ENCODE measurements at regions not wholly inside any gene's neighbourhood (a gene's known extent, or its start where the extent isn't known, plus 50 kb on each side); places are given as distances from the start of the nearest gene placed in this dataset.

DNA sequence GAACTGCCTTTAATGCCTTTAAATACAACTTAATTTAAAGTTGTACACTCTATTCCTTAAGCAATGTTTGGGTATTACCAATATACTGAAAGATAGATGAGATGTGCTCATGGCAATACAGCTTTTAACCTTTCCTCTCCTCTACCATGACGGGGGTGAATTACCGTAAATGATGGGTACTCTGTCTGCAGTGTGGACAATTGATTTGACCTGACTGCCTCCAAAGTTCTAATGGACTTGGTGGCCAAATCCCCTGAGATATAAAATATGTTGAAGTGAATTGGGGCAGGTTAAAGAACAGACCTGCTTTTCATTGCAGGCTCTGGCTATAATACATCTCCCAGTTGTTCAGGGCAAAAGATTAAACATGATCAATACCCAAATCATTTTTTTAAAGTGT is 367.4 kb upstream of the NR5A2 start:
- TF ChIP-seq, protein P1, sequence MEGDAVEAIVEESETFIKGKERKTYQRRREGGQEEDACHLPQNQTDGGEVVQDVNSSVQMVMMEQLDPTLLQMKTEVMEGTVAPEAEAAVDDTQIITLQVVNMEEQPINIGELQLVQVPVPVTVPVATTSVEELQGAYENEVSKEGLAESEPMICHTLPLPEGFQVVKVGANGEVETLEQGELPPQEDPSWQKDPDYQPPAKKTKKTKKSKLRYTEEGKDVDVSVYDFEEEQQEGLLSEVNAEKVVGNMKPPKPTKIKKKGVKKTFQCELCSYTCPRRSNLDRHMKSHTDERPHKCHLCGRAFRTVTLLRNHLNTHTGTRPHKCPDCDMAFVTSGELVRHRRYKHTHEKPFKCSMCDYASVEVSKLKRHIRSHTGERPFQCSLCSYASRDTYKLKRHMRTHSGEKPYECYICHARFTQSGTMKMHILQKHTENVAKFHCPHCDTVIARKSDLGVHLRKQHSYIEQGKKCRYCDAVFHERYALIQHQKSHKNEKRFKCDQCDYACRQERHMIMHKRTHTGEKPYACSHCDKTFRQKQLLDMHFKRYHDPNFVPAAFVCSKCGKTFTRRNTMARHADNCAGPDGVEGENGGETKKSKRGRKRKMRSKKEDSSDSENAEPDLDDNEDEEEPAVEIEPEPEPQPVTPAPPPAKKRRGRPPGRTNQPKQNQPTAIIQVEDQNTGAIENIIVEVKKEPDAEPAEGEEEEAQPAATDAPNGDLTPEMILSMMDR (IDR thresholded peaks at IDR 0.05), result no peak
- TF ChIP-seq POLR2A (IDR thresholded peaks at IDR 0.05), result no peak
